ENCODE measurements at regions not wholly inside any gene's neighbourhood (a gene's known extent, or its start where the extent isn't known, plus 50 kb on each side); places are given as distances from the start of the nearest gene placed in this dataset.

GRCh38 chr1:81129776-81130175, 671.0 kb upstream of the ADGRL2 start:
- 37 to 43% methylated on average over 3 of the region's 3 CpGs for WGBS, 2 experiments (ENCODE audit: low coverage in 1 of 2, low lambda C conversion rate in 2 of 2, missing lambda C conversion rate in 2 of 2)
- H3K9ac ChIP-seq, result no peak overlapping the region
- no peak for DNase-seq
- H4K20me1 ChIP-seq (ENCODE audit: insufficient read depth), result no peaks in the 10 kb centered on the region
- H3K27me3 ChIP-seq (replicated peaks; ENCODE audit: insufficient read depth), result no peaks in the 10 kb centered on the region
- no peaks in the 10 kb centered on the region for H3F3A ChIP-seq (ENCODE audit: insufficient read depth)
- H3K4me1 ChIP-seq (ENCODE audit: insufficient read depth), result no peaks in the 10 kb centered on the region
- in situ Hi-C loops (cut with MboI), result no loop called here
- H2AFZ ChIP-seq, result no peak overlapping the region
- no peaks in the 10 kb centered on the region for H3K36me3 ChIP-seq (ENCODE audit: low read depth)
- no peak for TF ChIP-seq EZH2phosphoT487 (IDR thresholded peaks at IDR 0.05; ENCODE audit: insufficient read depth, low read depth)
- no peak for TF ChIP-seq EZH2 (IDR thresholded peaks at IDR 0.05; ENCODE audit: insufficient read depth, poor library complexity, severe bottlenecking)
- no peak overlapping the region for H3K4me2 ChIP-seq (ENCODE audit: unreplicated experiment)
- no peak overlapping the region for H3K27ac ChIP-seq
- no peaks in the 10 kb centered on the region for H3K79me2 ChIP-seq (ENCODE audit: insufficient read depth)
- no peaks in the 10 kb centered on the region for H3K9me3 ChIP-seq (ENCODE audit: low read depth)
- H3K9me2 ChIP-seq (ENCODE audit: insufficient read depth), result no peaks in the 10 kb centered on the region
- H3K4me3 ChIP-seq, result no peak overlapping the region

GRCh38 chr1:81129366-81129765, 671.4 kb upstream of the ADGRL2 start:
- Histone ChIP-seq H3K9me2 (ENCODE audit: insufficient read depth) (no peaks in the 10 kb centered on the region), H3K4me2 (ENCODE audit: unreplicated experiment) (no peak overlapping the region), H3K27ac (no peak overlapping the region), H3F3A (ENCODE audit: insufficient read depth) (no peaks in the 10 kb centered on the region), H3K36me3 (ENCODE audit: low read depth) (no peaks in the 10 kb centered on the region), H3K9ac (no peak overlapping the region), H3K27me3 (replicated peaks; ENCODE audit: insufficient read depth) (no peaks in the 10 kb centered on the region), H3K4me1 (ENCODE audit: insufficient read depth) (no peaks in the 10 kb centered on the region), H3K9me3 (ENCODE audit: low read depth) (no peaks in the 10 kb centered on the region), H4K20me1 (ENCODE audit: insufficient read depth) (no peaks in the 10 kb centered on the region), H3K79me2 (ENCODE audit: insufficient read depth) (no peaks in the 10 kb centered on the region), H3K4me3 (no peak overlapping the region), H2AFZ (no peak overlapping the region)
- no peak for DNase-seq
- in situ Hi-C loops (cut with MboI), result no loop called here
- 12 to 15% methylated on average over 4 of the region's 4 CpGs for WGBS, 2 experiments (ENCODE audit: low coverage in 1 of 2, low lambda C conversion rate in 2 of 2, missing lambda C conversion rate in 2 of 2)
- TF ChIP-seq EZH2phosphoT487 (IDR thresholded peaks at IDR 0.05; ENCODE audit: insufficient read depth, low read depth) (no peak), EZH2 (IDR thresholded peaks at IDR 0.05; ENCODE audit: insufficient read depth, poor library complexity, severe bottlenecking) (no peak)

GRCh38 chr1:81128079-81128478, 672.7 kb upstream of the ADGRL2 start:
- DNase-seq, result no peak
- H3K79me2 ChIP-seq (ENCODE audit: insufficient read depth), result no peaks in the 10 kb centered on the region
- H3K27ac ChIP-seq, result no peak overlapping the region
- no peaks in the 10 kb centered on the region for H3K9me2 ChIP-seq (ENCODE audit: insufficient read depth)
- TF ChIP-seq EZH2phosphoT487 (IDR thresholded peaks at IDR 0.05; ENCODE audit: insufficient read depth, low read depth) (no peak), EZH2 (IDR thresholded peaks at IDR 0.05; ENCODE audit: insufficient read depth, poor library complexity, severe bottlenecking) (no peak)
- no peaks in the 10 kb centered on the region for H3F3A ChIP-seq (ENCODE audit: insufficient read depth)
- no peaks in the 10 kb centered on the region for H3K27me3 ChIP-seq (replicated peaks; ENCODE audit: insufficient read depth)
- H3K9me3 ChIP-seq (ENCODE audit: low read depth), result no peaks in the 10 kb centered on the region
- 45 to 52% methylated on average over 1 of the region's 1 CpG for WGBS, 2 experiments (ENCODE audit: low coverage in 1 of 2, low lambda C conversion rate in 2 of 2, missing lambda C conversion rate in 2 of 2)
- no peaks in the 10 kb centered on the region for H4K20me1 ChIP-seq (ENCODE audit: insufficient read depth)
- H3K9ac ChIP-seq, result no peak overlapping the region
- H3K4me2 ChIP-seq (ENCODE audit: unreplicated experiment), result no peak overlapping the region
- no peak overlapping the region for H3K4me3 ChIP-seq
- in situ Hi-C loops (cut with MboI), result no loop called here
- no peaks in the 10 kb centered on the region for H3K4me1 ChIP-seq (ENCODE audit: insufficient read depth)
- no peak overlapping the region for H2AFZ ChIP-seq
- H3K36me3 ChIP-seq (ENCODE audit: low read depth), result no peaks in the 10 kb centered on the region

GRCh38 chr1:81126989-81127581, 673.6 kb upstream of the ADGRL2 start:
- Histone ChIP-seq H4K20me1 (ENCODE audit: insufficient read depth) (no peaks in the 10 kb centered on the region), H3K36me3 (ENCODE audit: low read depth) (no peaks in the 10 kb centered on the region), H2AFZ (no peak overlapping the region), H3K9me2 (ENCODE audit: insufficient read depth) (no peaks in the 10 kb centered on the region), H3K27me3 (replicated peaks; ENCODE audit: insufficient read depth) (no peaks in the 10 kb centered on the region), H3K79me2 (ENCODE audit: insufficient read depth) (no peaks in the 10 kb centered on the region), H3K9ac (no peak overlapping the region), H3K27ac (no peak overlapping the region), H3K4me3 (no peak overlapping the region), H3K9me3 (ENCODE audit: low read depth) (no peaks in the 10 kb centered on the region), H3F3A (ENCODE audit: insufficient read depth) (no peaks in the 10 kb centered on the region), H3K4me1 (ENCODE audit: insufficient read depth) (no peaks in the 10 kb centered on the region), H3K4me2 (ENCODE audit: unreplicated experiment) (no peak overlapping the region)
- in situ Hi-C loops (cut with MboI), result no loop called here
- no peak for DNase-seq
- TF ChIP-seq EZH2phosphoT487 (IDR thresholded peaks at IDR 0.05; ENCODE audit: insufficient read depth, low read depth) (no peak), EZH2 (IDR thresholded peaks at IDR 0.05; ENCODE audit: insufficient read depth, poor library complexity, severe bottlenecking) (no peak)
- 24 to 28% methylated on average over 3 of the region's 3 CpGs for WGBS, 2 experiments (ENCODE audit: low coverage in 1 of 2, low lambda C conversion rate in 2 of 2, missing lambda C conversion rate in 2 of 2)

- WGBS, 2 experiments (ENCODE audit: low coverage in 1 of 2, low lambda C conversion rate in 2 of 2, missing lambda C conversion rate in 2 of 2), result 9% methylated on average over 4 of the region's 4 CpGs
- Histone ChIP-seq H3K79me2 (ENCODE audit: insufficient read depth) (no peaks in the 10 kb centered on the region), H2AFZ (no peak overlapping the region), H3K9ac (no peak overlapping the region), H3K4me2 (ENCODE audit: unreplicated experiment) (no peak overlapping the region), H3K9me2 (ENCODE audit: insufficient read depth) (no peaks in the 10 kb centered on the region), H3K9me3 (ENCODE audit: low read depth) (no peaks in the 10 kb centered on the region), H3K4me3 (no peak overlapping the region), H3K36me3 (ENCODE audit: low read depth) (no peaks in the 10 kb centered on the region), H3K27ac (no peak overlapping the region), H4K20me1 (ENCODE audit: insufficient read depth) (no peaks in the 10 kb centered on the region), H3F3A (ENCODE audit: insufficient read depth) (no peaks in the 10 kb centered on the region), H3K4me1 (ENCODE audit: insufficient read depth) (no peaks in the 10 kb centered on the region), H3K27me3 (replicated peaks; ENCODE audit: insufficient read depth) (no peaks in the 10 kb centered on the region)
- in situ Hi-C loops (cut with MboI), result no loop called here
- DNase-seq, result no peak
- TF ChIP-seq EZH2phosphoT487 (IDR thresholded peaks at IDR 0.05; ENCODE audit: insufficient read depth, low read depth), result no peak
- no peak for TF ChIP-seq EZH2 (IDR thresholded peaks at IDR 0.05; ENCODE audit: insufficient read depth, poor library complexity, severe bottlenecking)
Observed at GRCh38 chr1:81125672-81126071, 675.1 kb upstream of the ADGRL2 start.

All from GM23248 (cell line).